D721Med (cell line): ENCODE measurements at regions not wholly inside any gene's neighbourhood (a gene's known extent, or its start where the extent isn't known, plus 50 kb on each side); places are given as distances from the start of the nearest gene placed in this dataset.

ENCODE experiments used
- DNase-seq: peaks from one replicate; pipeline ENCODE4 v3.0.0; 2011; ENCODE audit warnings: low spot score; ENCODE audit not compliant: insufficient read length
- FAIRE-seq: peaks from 2 replicates; lab custom pipeline; 2011; peaks lifted over from hg19 to GRCh38; lab: Jason Lieb, UNC
- TF ChIP-seq, protein P1 (sequence below): IDR thresholded peaks from 2 replicates; pipeline ENCODE4 v1.5.1; 2012; ENCODE audit warnings: mild to moderate bottlenecking, control low read depth; ENCODE audit not compliant: insufficient read depth; ENCODE audit errors: missing control alignments

DNA sequence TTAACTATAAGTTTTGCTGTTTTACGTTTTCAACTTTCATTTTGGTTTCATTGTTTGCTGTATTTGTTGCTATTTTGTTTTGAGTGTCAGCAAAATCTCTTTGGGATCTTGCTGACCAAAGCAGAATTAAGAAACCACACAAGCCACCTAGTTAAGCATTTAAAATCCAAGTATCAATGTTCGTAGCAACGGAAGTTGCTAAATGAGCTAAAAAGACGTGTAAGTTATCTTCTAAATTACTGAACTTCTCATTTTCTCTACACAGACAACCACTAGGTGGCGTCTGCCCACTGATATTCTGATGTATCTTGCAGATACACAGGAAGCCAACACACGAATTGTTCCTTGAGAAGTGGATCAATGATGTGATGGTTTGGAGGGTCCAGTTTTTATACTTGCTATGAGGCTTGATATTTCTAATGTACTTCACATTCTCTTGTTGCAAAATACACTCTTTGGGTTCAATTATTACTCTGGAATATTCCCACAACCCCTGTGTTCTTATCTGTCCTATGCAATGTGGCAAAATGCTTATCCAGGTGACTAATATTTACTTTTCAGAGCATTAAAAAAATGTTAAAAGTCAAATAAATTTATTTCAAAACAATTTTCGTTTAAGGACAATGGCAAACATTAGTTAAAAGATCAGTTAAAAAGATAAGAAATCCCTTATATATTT lies 250.5 kb downstream of the TECRL start:
- FAIRE-seq (peak; percentile 92), DNase-seq (no peak)

DNA sequence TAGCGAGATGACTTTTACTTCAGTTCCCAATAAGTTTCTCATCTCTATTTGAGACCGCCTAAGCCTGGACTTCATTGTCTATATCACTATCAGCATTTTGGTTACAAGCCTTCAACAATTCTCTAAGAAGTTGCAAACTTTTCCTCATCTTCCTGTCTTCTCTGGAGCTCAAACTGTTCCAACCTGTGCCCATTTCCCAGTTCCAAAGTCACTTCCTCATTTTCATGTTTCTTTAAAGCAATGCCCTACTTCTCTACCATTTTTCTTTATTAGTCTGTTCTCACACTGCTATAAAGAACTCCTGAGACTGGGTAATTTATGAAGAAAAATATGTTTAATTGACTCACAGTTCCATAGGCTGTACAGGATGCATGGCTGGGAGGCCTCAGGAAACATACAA lies 251.9 kb downstream of the TECRL start:
- TF ChIP-seq, protein P1, sequence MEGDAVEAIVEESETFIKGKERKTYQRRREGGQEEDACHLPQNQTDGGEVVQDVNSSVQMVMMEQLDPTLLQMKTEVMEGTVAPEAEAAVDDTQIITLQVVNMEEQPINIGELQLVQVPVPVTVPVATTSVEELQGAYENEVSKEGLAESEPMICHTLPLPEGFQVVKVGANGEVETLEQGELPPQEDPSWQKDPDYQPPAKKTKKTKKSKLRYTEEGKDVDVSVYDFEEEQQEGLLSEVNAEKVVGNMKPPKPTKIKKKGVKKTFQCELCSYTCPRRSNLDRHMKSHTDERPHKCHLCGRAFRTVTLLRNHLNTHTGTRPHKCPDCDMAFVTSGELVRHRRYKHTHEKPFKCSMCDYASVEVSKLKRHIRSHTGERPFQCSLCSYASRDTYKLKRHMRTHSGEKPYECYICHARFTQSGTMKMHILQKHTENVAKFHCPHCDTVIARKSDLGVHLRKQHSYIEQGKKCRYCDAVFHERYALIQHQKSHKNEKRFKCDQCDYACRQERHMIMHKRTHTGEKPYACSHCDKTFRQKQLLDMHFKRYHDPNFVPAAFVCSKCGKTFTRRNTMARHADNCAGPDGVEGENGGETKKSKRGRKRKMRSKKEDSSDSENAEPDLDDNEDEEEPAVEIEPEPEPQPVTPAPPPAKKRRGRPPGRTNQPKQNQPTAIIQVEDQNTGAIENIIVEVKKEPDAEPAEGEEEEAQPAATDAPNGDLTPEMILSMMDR = no peak
- DNase-seq (no peak), FAIRE-seq (no peak)

More for the DNA sequence above, 250.5 kb downstream of the TECRL start:
- TF ChIP-seq, protein P1 = peak; percentile 77

GRCh38 chr4:64156253-64156652 lies 253.0 kb downstream of the TECRL start:
- FAIRE-seq = no peak
- DNase-seq = no peak
- TF ChIP-seq, protein P1 = no peak

- FAIRE-seq (no peak), DNase-seq (no peak)
- TF ChIP-seq, protein P1 = no peak
These were observed 263.2 kb downstream of the TECRL start for GRCh38 chr4:64146030-64146429.

- DNase-seq (no peak), FAIRE-seq (no peak)
- TF ChIP-seq, protein P1 = no peak
These were observed 264.3 kb downstream of the TECRL start for GRCh38 chr4:64144994-64145393.

DNA sequence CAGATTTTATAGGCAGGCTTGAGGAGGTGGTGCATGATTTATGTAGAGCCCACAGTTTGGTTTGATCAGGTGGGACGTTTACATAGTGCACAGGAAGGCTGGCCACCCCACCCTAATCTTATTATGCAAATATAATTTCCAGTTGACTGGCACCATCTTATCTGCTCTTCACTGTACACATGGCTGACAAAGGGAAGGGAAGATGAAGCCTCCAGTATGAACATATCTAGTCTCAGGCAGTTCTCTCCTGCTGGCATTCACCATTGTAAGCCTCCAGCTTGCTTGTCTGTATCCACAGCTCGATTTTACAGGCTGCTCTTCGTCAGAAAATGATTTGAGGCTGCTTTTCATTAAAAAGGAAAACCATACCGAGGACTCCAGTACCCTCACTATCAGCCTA lies 278.3 kb downstream of the TECRL start:
- TF ChIP-seq, protein P1 = no peak
- DNase-seq = no peak
- FAIRE-seq = no peak

DNA sequence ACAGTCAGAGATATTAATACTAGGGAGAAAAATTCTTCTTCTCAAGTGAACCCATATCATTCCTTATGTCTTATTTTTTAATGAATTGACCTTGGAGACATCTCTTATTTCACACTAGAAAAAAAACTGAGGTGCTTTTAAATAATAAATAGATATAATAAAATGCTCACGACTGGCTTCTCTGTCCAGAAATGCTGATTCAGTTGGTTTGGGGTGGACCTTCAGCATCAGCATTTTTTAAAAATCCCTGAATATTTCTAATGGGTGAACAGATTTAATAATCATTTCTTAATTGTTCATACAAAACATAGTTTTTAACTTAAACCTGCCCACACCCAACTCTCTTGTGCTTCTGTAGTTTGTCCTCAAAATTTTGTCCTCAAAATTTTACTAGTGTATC lies 283.9 kb downstream of the TECRL start:
- TF ChIP-seq, protein P1 = no peak
- no peak for FAIRE-seq
- no peak for DNase-seq
